Peyer's patch (tissue), 4 donors: ENCODE measurements at regions not wholly inside any gene's neighbourhood (a gene's known extent, or its start where the extent isn't known, plus 50 kb on each side); places are given as distances from the start of the nearest gene placed in this dataset.

Experiments used
- DNase-seq, 3 donors: peaks; one replicate each; pipeline ENCODE4 v3.0.0-alpha.2; 2017 to 2019
- H3K27ac ChIP-seq, 4 donors: fragments of 200-600 bp; sonication (generic); one replicate each; pipeline ENCODE4 v1.5.1; 2016 to 2019
- H3K27me3 ChIP-seq, 2 donors: fragments of 200-600 bp; sonication (generic); one replicate each; pipeline ENCODE4 v1.5.1; 2019
- H3K36me3 ChIP-seq, 3 donors: fragments of 200-600 bp; sonication (generic); one replicate each; pipeline ENCODE4 v1.5.1; 2016 to 2019
- H3K4me1 ChIP-seq, 4 donors: fragments of 200-600 bp; sonication (generic); one replicate each; pipeline ENCODE4 v1.5.1; 2016 to 2019
- H3K4me3 ChIP-seq, 4 donors: fragments of 200-600 bp; sonication (generic); 1 replicate in 3 of 4; 2 replicates in 1 of 4; pipeline ENCODE4 v1.5.1; 2016 to 2019; ENCODE audit warnings: mild to moderate bottlenecking in 1 of 4
- H3K9me3 ChIP-seq, 4 donors: fragments of 200-600 bp; sonication (generic); one replicate each; pipeline ENCODE4 v1.5.1; 2016 to 2019; ENCODE audit warnings: mild to moderate bottlenecking in 1 of 4
- CTCF ChIP-seq, 6 experiments: fragments of 450-650 bp in 4 of 6; fragments of 200-600 bp in 2 of 6; sonication (generic) in 1 of 6; IDR thresholded peaks; one replicate each; pipeline ENCODE4 v1.5.1; 2017 to 2019; ENCODE audit warnings: antibody characterized with exemption in 6 of 6, mild to moderate bottlenecking in 3 of 6, moderate library complexity in 1 of 6
- POLR2A ChIP-seq, 2 donors: fragments of 450-650 bp; IDR thresholded peaks; one replicate each; pipeline ENCODE4 v1.5.1; 2017; ENCODE audit warnings: antibody characterized with exemption in 2 of 2, mild to moderate bottlenecking in 2 of 2, moderate library complexity in 2 of 2

- no peaks in the 10 kb centered on the region for H3K4me1 ChIP-seq
- no peak for TF ChIP-seq POLR2A (IDR thresholded peaks at IDR 0.05)
- H3K27me3 ChIP-seq: no peaks in the 10 kb centered on the region
- H3K9me3 ChIP-seq: no peaks in the 10 kb centered on the region
- no peak overlapping the region for H3K27ac ChIP-seq
- DNase-seq: no peak
- no peak overlapping the region for H3K4me3 ChIP-seq
- no peaks in the 10 kb centered on the region for H3K36me3 ChIP-seq
Measured at GRCh38 chr13:70585109-70585508, 476.9 kb upstream of the KLHL1 start.

GRCh38 chr13:70580825-70581224, 472.6 kb upstream of the KLHL1 start:
- H3K4me1 ChIP-seq: no peaks in the 10 kb centered on the region
- DNase-seq: no peak
- H3K27me3 ChIP-seq: no peaks in the 10 kb centered on the region
- H3K27ac ChIP-seq: no peak overlapping the region
- no peaks in the 10 kb centered on the region for H3K9me3 ChIP-seq
- no peaks in the 10 kb centered on the region for H3K36me3 ChIP-seq
- H3K4me3 ChIP-seq: no peak overlapping the region
- TF ChIP-seq POLR2A (IDR thresholded peaks at IDR 0.05) (no peak), CTCF (IDR thresholded peaks at IDR 0.05) (no peak)

GRCh38 chr13:70579941-70580340, 471.7 kb upstream of the KLHL1 start:
- H3K4me1 ChIP-seq: no peaks in the 10 kb centered on the region
- no peak for DNase-seq
- no peaks in the 10 kb centered on the region for H3K9me3 ChIP-seq
- H3K27me3 ChIP-seq: no peaks in the 10 kb centered on the region
- H3K4me3 ChIP-seq: no peak overlapping the region
- H3K36me3 ChIP-seq: no peaks in the 10 kb centered on the region
- H3K27ac ChIP-seq: no peak overlapping the region
- no peak for TF ChIP-seq CTCF (IDR thresholded peaks at IDR 0.05)
- TF ChIP-seq POLR2A (IDR thresholded peaks at IDR 0.05): no peak

GRCh38 chr13:70571221-70571620, 463.0 kb upstream of the KLHL1 start:
- Histone ChIP-seq H3K9me3 (no peaks in the 10 kb centered on the region), H3K27me3 (no peaks in the 10 kb centered on the region), H3K4me3 (no peak overlapping the region), H3K4me1 (no peaks in the 10 kb centered on the region), H3K27ac (no peak overlapping the region), H3K36me3 (no peaks in the 10 kb centered on the region)
- DNase-seq: no peak
- TF ChIP-seq CTCF (IDR thresholded peaks at IDR 0.05) (no peak), POLR2A (IDR thresholded peaks at IDR 0.05) (no peak)

GRCh38 chr13:70568571-70568970, 460.3 kb upstream of the KLHL1 start:
- Histone ChIP-seq H3K4me3 (no peak overlapping the region), H3K4me1 (no peaks in the 10 kb centered on the region), H3K27ac (no peak overlapping the region), H3K36me3 (no peaks in the 10 kb centered on the region), H3K9me3 (no peaks in the 10 kb centered on the region), H3K27me3 (no peaks in the 10 kb centered on the region)
- DNase-seq: no peak
- no peak for TF ChIP-seq POLR2A (IDR thresholded peaks at IDR 0.05)
- peak in 4 of 6 experiments; percentile 47 to 90 (median 80) for TF ChIP-seq CTCF (IDR thresholded peaks at IDR 0.05)

GRCh38 chr13:70544706-70545105, 436.5 kb upstream of the KLHL1 start:
- no peak overlapping the region for H3K27ac ChIP-seq
- H3K4me3 ChIP-seq: no peak overlapping the region
- H3K27me3 ChIP-seq: no peaks in the 10 kb centered on the region
- no peaks in the 10 kb centered on the region for H3K9me3 ChIP-seq
- TF ChIP-seq POLR2A (IDR thresholded peaks at IDR 0.05) (no peak), CTCF (IDR thresholded peaks at IDR 0.05) (no peak)
- H3K4me1 ChIP-seq: no peaks in the 10 kb centered on the region
- no peak for DNase-seq
- H3K36me3 ChIP-seq: no peaks in the 10 kb centered on the region
